Hepatocyte (in vitro differentiated cells): ENCODE measurements at regions not wholly inside any gene's neighbourhood (a gene's known extent, or its start where the extent isn't known, plus 50 kb on each side); places are given as distances from the start of the nearest gene placed in this dataset.

Experiments used
- CTCF ChIP-seq: fragments of 200-600 bp; sonication (generic); IDR thresholded peaks from 2 replicates; pipeline ENCODE4 v1.5.1; 2016; ENCODE audit warnings: antibody characterized with exemption, mild to moderate bottlenecking; ENCODE audit not compliant: poor library complexity
- EZH2 ChIP-seq: fragments of 200-600 bp; sonication (generic); IDR thresholded peaks from 2 replicates; pipeline ENCODE4 v1.6.1; 2016; ENCODE audit warnings: antibody characterized with exemption, mild to moderate bottlenecking, borderline replicate concordance
- EZH2phosphoT487 ChIP-seq: fragments of 200-600 bp; sonication (generic); IDR thresholded peaks from one replicate; pipeline ENCODE4 v1.6.1; 2018; ENCODE audit warnings: antibody characterized with exemption, mild to moderate bottlenecking, low read depth, moderate library complexity; ENCODE audit not compliant: unreplicated experiment, severe bottlenecking

- TF ChIP-seq CTCF (no peak), EZH2 (no peak), EZH2phosphoT487 (no peak)
These were observed 125.0 kb upstream of the IRX5 start for GRCh38 chr16:54805648-54806047.
